ENCODE measurements at regions not wholly inside any gene's neighbourhood (a gene's known extent, or its start where the extent isn't known, plus 50 kb on each side); places are given as distances from the start of the nearest gene placed in this dataset.

GRCh38 chr4:65834707-65835106, 164.4 kb upstream of the EPHA5 start:
- DNase-seq: no peak

DNA sequence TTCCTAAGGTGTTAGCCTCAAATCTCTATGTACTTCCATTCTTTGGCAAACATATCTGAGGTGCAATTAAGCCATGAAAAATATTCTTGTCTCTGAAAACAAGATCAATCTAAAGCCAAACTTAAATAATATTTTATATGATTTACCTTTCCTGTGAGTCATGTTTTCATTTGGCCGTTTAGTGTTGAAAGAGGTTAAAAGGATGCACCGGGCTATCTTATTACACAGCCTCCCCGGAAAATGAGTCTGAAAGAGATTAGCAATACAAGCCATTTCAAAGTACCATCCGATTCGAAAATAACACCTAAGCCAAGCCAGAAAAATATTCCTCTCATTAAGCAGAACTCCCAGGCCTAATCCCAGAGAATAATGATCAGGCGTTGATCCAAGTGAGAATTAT, 161.5 kb upstream of the EPHA5 start:
- DNase-seq: no peak

DNA sequence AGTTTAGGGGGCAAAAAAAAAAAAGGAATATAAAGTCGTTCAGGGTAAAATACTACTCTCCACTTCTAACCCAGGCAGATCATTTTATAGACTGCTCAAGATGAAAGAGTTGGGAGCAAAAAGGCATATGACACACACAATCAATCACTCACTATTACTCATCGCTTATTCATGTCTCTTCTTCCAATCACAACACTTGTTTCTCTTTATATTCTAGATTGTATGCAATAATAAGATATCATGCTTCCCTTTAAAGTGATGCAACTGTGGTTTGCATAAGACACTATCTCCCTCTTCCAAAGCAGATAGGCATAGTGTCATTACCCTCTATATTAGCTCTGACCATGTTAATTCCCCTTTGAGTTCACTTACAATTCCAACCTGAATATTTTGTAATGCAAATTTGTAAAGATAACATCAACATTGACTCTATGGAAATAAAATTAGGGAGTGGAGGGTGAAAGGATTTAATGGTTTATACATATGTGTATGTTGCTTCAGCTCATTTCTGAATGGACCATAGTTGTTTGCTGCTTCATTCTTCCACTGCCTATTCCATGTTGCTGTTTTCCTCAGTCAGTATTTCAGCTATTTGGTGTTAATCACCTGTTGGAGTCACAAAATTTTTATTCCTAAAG, 154.9 kb upstream of the EPHA5 start:
- no peak for DNase-seq

- no peak for DNase-seq
These were observed 148.9 kb upstream of the EPHA5 start for GRCh38 chr4:65819192-65819591.

GRCh38 chr4:65805936-65806335, 135.6 kb upstream of the EPHA5 start:
- DNase-seq: no peak

GRCh38 chr4:65799513-65799912, 129.2 kb upstream of the EPHA5 start:
- DNase-seq: no peak

DNA sequence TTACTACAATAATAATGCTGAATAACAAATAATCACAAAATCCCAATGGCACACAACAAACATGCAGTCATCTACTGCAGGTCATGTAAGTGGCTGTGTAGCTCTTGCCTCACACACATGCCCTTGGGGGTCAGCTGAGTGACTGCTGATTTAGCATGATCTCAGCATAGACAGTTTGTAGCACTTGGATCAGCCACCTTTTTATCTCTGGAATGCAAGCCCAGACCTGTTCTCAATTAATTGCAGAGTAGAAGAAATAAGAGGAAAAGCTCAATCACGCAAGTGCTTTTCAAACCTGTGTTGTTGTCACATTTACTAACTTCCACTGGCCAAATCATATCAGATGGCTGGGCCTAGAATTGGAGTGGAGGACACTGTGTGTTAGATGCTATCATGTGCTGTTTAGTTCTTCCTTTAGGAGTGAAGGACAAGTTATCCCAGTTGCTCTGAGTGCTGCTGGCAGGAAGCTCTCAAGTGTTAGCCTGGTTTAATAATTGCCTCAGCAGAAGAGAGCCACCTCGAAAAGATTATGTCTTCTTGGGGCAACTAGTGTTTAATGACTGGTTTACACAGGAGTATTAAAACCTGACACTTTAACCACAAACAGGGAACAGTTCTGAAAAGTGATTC, 128.3 kb upstream of the EPHA5 start:
- DNase-seq: no peak

GRCh38 chr4:65791812-65792308, 121.6 kb upstream of the EPHA5 start:
- peak; percentile 5 for DNase-seq

- DNase-seq: no peak
These were observed 121.0 kb upstream of the EPHA5 start for GRCh38 chr4:65791111-65791811.

DNA sequence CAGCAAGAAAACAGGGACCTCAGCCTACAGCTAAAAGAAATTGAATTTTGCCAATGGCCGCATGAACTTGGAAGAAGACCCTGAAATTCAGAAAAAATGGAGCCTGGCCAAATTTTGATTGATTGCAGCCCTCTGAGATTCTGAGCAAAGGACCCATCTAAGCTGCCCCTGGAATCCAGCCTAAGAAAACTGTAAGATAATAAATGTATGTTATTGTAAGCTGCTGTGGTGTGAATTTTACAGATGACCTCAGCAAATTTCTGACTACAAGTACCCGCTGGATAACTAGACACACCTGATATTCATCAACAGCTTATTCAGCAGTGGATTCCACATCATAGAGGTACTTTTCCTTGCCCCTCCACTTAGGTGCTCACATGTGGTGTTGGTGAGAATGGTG, 119.5 kb upstream of the EPHA5 start:
- DNase-seq: no peak

DNA sequence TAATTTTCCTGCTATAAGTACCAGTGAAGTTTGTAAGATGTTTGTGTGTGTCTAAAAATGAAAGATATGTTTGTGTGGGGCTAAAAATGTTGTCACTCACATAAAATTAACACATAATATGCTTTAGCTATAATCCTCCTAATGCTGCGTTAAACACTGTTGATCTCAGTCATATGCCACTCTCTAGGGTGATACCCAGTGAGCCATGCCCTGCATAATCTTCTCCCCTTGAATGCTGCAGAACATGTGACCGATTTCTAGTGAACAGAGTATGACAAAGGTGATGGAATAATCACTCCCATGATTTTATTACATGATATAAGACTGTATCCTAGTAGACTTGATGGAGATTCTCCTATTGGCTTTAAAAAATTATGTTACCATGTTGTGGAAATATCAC, 119.1 kb upstream of the EPHA5 start:
- no peak for DNase-seq

DNA sequence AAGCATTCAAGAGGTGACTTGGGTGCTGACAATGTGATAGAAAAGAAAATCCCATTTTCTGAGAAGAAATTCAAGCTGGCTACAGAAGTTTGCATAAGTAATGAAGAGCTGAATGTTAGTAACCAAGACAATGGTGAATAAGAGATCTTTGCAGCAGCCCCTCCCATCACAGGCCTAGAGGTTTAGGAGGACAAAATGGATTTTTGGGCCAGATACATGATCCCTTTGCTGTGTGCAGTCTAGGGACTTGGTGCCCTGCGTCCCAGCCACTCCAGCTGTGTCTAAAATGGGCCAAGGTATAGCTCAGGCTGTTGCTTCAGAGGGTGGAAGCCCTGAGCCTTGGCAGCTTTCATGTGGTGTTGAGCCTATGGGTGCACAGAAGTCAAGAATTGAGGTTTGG, 107.0 kb upstream of the EPHA5 start:
- no peak for DNase-seq

DNA sequence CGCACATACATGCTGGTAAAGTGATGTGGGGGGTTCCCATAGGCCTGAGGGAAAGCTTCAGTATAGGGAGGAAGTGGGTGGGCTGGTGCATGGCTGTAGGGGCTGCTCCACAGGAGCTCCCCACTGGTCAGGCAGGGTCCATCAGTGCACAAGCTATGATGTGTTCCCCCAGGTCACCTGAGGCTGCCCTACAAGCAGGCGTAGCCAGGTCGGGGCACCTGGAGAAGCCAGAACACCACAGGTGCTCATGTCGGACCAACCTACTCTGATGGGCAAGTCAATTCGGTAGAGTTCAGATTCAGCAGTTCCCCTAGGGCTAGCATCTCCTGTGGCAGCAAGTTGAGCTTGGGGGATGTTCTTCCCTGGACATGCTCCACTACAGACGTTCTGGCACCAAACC, 103.3 kb upstream of the EPHA5 start:
- DNase-seq: no peak

DNA sequence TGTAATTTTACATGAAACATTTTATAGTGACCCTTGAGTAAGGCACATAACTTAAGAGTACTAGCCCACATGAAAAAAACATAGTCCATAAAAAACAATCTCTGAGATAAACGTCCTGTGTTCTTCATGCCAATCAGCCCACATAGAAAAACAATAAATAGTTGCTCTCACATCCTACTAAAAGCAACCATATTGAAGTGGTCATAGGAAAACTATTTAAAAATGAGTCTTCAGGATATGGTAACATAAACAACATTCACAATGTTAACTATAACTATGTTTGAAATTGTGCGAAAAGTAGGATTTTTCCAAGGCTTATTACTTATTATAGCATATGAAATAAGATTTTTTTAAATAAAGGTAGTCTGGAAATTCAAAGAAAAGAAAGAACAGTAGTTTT, 77.1 kb upstream of the EPHA5 start:
- no peak for DNase-seq

- DNase-seq: no peak
These were observed 67.8 kb upstream of the EPHA5 start for GRCh38 chr4:65738134-65738533.

DNA sequence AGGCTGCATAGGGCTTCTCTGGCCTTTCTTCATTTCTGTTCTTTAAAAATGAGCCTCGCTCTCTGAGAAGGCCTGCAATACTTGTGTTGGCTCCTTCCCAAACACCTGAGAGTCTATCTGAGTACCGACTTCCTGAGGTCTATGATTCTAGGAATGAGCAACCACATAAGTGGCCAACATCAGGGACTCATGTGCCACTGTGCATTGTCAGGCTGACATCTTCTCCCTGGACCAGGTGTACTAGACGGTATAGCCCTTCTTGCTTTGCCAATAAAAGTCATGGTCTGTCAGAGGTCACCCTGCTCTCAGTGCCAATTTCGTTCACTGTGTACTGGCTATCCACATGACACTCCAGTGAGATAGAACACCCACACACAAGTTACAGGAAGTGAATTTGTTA, 67.4 kb upstream of the EPHA5 start:
- DNase-seq: peak; percentile 3

DNA sequence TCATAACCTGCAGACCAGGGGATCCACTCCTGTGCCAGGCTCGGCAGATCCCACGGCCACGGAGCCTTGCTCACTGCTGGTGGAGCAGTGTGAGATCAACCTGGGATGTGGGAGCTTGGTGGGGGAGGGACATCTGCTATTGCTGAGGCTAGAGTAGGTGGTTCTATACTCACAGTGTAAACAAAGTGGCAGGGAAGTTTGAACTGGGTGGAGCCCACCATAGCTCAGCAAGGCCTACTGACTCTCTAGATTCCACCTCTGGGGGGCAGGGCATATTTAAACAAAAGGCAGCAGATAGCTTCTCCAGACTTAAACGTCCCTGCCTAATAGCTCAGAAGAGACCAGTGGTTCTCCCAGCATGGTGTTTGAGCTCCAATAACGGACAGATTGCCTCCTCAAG, 54.7 kb upstream of the EPHA5 start:
- DNase-seq: no peak

All from hematopoietic multipotent progenitor cell treated with erythropoietin and hydrocortisone succinate and interleukin-3 and kit ligand, for 4 days (in vitro differentiated cells).